NCI-H2171 treated with DMSO at 0.1 percent for 48 hours (cell line): ENCODE measurements at regions not wholly inside any gene's neighbourhood (a gene's known extent, or its start where the extent isn't known, plus 50 kb on each side); places are given as distances from the start of the nearest gene placed in this dataset.
"Not testable (repeated sequence)": the region's sequence is repeated elsewhere in the genome, so short reads cannot be mapped to it uniquely, and the experiment has no call there.

ENCODE experiments used
- DNase-seq: peaks from one replicate; lab custom pipeline; 2025; lab: John Stamatoyannopoulos, UW

DNA sequence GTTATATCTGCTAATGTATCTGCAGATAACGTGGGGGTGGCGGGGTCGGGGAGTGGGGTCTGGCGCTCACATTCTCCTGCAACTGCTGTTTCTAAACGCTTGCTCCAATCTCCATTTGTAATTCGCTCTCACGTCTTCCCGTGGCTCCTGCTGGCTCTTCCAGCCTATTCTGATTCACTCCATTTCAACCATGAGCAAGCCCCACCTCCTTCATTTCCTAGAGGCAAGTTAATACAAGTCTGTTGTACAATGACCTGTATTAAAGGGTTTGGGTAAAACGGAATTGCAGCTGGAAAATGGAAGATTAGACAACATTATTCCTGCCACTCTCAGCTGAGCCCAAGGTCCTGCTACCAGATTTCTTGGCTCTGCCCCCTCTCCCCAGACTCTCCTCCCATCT is 132.3 kb downstream of the CSNK2A3 start:
- DNase-seq, result no peak

DNA sequence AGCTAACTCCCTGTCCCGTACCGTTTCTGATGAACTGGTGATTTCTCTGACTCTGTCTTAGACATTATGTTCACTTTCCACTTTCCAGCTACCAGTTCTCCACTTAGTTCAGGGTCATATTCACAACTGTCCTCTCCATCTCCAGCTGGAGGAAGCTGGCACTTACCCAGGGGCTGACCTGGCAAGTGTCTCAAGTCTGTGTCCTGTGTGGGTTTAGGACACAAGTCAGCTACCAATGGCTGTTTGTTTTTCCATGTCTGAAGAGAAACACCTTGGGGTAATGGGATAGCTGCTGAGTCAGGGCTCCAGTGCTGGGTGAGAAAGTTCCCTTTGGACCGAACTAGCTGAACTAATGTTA is 134.4 kb downstream of the CSNK2A3 start:
- DNase-seq, result no peak

DNA sequence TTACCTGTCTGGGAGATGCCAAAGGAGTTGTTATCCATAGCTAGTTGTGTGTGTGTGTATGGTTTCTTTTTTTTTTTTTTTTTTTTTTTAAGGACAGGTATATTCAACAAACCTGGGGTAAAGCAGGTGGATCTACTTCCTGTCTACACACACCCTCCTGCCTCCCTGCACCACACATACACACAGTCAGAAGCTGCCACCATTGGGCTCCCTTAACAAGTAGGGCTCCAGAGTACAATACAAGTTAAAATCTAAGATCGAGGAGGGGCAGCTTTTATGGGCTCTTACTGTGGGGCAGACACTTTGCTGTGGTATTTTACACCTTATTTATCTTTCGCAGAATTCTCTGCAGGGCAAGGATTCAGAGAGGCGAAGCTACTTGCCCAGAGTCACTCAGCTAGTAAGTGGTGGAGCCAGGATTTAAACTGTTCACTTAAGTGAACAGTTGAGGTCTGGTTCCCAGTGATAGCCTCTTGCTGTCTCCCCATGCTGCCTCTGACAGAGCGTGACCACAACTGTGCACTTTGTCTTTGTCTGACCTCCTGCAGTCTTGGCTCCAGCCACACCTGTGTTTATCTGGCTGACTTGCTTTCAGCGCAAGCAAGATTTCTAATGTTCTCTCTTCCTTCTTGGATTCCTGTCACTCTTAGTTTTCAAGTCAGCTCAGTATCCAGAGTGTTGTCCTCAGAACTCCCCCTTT is 135.0 kb downstream of the CSNK2A3 start:
- no peak for DNase-seq

DNA sequence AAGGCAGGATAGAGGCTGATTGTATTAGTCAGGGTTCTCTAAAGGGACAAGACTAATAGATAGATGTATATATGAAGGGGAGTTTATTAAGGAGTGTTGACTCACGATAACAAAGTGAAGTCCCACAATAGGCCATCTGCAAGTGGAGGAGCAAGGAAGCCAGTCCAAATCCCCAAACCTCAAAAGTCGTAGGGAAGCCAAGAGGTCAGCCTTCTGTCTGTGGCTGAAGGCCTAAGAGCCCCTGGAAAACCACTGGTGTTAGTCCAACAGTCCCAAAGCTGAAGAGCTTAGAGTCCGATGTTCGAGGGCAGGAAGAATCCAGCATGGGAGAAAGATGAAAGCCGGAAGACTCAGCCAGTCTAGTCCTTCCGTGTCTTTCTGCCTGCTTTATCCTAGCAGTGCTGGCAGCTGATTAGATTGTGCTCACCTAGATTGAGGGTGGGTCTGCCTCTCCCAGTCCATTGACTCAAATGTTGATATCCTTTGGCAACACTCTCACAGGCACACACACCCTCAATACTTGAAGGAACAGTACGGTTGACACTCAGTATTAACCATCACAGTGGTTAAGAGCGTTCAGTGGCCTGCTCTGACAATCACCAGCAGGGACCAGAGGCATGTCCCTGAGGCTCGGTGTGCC is 135.6 kb downstream of the CSNK2A3 start:
- DNase-seq, result no peak

DNA sequence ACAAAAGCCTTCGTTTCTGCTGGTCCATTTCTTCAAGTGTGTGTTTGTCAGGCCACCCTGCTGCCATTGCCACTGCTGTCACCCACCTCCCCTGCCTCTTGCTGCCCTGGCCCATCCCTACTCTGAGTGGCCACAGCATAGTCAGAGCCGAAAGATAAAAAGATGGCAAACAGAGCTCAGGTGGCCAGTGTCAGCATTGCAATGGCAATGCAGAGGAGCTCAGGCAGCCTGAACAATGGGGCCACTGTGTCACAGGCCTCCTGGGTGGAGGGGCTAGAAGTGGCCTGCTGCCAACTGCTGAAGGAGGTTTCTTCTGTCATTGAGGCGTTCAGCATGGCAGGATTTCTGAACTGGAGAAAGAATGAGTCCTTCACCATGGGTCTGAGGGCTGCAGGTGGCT is 137.1 kb downstream of the CSNK2A3 start:
- DNase-seq, result no peak

DNA sequence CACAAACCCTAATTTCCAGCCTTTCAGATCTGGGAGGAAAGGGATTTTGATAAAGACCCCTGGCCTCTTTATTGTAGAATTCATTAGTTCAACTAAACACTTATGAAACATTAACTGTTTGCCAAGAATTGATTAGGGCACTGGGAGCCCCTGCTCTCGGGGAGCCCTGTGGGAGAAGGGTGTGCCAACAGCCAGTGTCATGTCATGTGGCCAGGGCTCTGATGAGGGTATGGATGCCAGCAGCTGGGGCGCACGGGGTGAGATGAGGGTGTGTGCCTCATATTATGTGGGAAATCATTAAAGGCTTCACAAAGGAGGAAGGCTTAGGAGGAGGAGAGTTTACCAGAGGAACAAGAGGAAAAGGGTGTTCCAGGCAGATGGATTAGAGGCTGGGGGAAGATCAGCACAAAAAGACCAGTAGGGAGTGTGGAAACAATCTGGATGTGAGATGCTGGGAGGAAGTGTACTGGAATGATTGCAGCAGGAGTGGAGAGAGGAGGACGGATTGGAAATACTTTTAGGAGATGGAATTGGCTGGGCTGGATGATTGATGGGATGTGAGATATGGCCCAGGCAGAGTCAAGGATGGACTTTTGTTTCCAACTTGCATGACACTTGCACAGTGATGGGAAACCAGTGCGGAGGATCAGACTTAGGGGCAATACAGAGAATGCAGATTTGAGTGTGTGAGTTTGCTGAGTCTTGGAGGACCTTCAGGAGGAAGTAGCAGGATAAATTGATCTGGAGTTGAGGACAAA is 137.8 kb downstream of the CSNK2A3 start:
- DNase-seq, result no peak

DNA sequence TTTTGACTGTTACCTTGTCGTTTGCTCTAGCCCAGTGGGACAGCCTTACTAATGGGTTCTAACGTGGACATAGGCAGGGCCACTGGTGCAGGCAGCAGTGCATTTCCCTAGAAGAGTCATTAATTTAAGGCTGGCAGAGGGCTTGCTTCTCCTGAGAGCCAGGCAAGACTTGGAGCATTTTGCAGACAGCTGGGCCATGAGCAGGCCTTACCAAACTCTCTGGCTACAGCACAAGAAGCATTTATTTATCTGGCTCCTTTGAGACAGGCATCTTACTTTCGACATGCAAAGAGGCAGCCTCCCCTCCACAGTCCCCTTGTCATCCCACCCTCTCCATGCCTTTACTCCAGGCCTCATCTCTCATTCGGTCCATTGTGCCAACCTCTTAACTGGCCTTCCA is 139.9 kb downstream of the CSNK2A3 start:
- DNase-seq, result no peak

DNA sequence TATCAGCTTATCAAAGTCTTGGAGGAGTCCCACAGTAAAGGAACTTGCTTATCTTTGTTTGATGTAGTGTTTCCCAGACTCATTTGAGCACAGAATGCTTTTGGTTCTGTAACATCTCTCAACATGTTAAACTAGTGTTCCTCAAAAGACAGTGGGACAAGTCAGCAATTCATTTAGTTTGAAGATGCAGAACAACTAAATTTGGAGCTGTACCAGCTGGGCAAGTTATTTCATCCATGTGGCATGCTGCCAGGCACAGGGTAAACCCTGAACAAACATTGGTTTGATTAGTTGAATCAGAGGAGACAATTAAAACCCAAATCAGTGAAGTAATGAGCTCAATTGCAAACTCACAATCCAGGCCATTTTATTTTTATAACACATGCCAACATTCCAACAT is 141.2 kb downstream of the CSNK2A3 start:
- DNase-seq, result peak; percentile 11

DNA sequence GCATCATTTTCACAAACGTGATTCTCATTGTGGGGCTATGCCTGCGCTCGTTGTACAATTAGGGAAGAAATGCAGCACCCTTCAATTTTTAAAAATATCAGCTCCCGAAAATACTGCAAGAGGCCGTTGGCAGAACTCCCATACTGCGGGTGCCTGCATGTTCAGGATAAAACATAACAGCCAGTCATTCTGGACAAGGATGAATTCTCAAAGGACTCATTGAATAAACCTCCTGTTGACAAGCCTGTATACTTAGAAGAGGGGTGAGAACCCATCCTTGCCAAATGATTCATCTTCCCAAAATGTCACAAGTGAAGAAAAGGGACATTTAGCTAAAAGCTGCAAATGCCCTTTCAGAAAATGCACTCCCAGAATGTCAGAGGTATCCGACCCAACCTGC is 141.9 kb downstream of the CSNK2A3 start:
- DNase-seq, result peak; percentile 5

DNA sequence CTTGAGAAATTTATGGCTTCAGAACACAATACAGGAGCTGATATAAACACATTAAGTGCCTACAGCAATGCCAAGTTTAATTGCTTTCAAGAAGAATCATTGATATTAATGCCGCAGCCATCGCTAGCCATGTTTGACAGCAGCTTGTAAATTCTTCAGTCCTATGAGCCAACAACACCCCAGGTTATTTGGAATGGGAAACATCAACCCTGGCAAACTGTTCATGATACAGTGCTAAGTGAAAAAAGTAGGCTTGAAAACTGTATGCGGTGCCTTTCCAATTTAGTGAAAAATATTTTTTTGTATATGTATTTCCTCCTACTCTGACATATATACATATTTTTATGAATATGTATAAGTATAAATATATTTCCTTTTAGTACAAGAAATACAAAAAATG is 142.6 kb downstream of the CSNK2A3 start:
- DNase-seq, result no peak

DNA sequence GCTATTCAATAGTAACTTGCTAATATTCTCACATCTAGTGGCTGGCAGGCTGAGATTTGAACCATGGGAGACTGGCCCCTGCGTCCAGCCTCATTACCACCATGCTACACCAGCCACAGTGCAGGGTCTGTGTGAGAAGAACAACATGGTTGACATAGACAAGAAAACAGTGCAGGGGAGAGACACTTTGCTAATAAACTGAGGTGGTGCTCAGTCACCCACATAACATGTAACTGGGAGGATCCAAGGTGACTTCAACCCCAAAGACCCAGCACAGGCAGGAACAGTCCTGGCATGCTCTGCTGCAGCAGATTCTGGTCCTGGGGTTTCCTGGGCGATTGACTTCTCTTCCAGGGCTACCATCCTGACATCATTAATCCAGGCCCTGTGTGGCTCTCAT is 143.1 kb downstream of the CSNK2A3 start:
- DNase-seq, result no peak

DNA sequence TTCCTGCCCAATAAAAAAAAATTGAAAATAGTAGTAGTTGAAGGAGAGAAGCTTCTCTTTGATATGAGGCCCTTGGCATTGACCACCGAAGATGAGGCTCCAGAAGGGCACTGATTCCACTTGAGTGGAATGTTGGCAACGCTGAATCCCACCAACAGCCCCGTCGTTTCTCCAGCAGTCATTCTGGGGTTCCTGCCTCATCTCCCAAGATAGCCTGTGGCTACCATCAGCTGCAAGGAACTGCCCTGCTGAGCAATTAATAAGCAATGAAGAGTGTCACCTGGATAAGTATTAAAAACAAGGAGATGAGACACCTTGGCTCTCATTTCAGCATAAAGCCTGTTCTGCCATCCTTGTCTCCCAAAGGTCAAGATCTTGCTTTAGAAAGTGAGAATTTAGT is 144.1 kb downstream of the CSNK2A3 start:
- no peak for DNase-seq

DNA sequence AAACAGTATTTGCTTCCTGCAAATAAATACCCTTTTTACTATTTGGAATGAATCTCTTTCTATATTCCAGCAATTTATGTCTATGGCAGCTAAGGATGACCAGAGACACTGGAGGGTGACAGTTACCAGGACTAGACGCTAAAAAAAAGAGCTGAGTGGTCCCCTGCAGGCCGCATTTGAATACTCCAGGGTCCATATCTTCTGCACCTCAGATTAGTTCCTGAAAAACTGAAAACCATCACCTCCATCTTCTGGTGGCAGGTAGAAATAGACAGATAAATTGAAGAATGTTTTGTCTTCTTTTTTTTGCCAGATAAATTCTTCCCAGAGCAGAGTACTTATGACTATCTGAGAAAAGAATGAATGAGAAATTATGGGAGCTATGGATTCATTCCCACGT is 145.6 kb downstream of the CSNK2A3 start:
- no peak for DNase-seq

DNA sequence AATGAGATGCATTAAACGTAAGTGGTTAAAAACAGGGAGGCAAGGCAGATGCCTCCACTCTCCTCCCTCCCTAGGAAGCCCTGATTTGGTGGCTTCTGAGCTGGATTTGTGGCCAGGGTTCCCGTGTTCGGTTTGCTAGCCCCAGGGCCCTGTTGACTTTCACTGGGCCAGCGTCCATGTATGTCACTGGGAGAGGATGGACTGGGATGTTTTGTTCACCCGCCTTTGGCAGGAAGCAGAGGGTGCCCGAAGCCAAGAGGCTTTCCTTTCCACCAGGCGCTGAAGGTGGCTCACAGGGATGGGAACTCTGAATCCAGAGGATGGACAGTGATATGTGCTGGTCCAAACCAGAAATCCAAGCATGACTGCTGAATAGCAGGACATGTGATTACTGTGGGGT is 146.6 kb downstream of the CSNK2A3 start:
- DNase-seq, result no peak

DNA sequence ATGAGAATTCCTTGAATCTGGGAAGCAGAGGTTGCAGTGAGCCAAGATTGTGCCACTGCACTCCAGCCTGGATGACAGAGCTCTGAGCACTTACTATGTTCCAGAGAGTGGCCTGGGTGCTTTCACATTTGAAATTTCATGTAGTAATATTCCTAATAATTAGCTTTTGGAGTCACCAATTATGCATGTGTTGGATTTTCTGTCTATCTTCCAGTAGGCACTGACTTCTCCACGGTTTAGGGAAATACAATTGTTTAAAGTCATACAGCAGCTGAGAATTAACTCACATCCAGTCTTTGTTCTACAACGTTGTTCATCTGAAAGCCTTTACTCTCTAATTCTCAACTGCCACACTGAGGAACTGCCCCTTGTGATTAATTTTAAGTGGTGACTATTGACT is 150.2 kb downstream of the CSNK2A3 start:
- no peak for DNase-seq

DNA sequence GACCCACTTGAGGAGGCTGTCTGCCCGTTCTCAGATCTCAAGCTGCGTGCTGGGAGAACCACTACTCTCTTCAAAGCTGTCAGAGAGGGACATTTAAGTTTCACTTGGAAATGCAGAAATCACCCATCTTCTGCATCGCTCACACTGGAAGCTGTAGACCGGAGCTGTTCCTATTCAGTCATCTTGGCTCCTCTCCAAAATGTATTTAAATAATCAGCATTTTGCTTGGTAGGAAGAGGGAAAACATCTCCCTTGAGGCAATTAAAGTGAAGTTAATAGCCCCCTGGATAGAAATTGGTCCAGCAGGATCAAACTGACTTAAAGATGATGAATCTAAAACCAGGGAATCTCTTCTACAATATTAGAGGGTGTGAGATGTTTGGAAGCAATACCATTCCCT is 151.7 kb downstream of the CSNK2A3 start:
- DNase-seq, result not testable (repeated sequence)

DNA sequence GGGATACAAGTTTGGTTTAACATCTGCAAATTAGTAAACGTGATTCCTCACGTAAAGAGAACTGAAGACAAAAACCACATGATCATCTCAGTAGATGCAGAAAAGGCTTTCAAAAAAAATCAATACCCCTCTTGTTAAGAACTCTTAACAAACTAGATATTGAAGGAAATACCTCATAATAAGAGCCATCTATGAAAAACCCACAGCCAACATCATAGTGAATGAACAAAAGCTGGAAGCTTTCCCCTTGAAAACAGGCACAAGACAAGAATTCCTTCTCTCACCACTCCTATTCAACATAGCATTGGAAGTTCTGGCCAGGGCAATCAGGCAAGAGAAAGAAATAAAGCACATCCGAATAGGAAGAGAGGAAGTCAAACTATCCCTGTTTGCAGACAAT is 160.5 kb downstream of the CSNK2A3 start:
- DNase-seq, result no peak

DNA sequence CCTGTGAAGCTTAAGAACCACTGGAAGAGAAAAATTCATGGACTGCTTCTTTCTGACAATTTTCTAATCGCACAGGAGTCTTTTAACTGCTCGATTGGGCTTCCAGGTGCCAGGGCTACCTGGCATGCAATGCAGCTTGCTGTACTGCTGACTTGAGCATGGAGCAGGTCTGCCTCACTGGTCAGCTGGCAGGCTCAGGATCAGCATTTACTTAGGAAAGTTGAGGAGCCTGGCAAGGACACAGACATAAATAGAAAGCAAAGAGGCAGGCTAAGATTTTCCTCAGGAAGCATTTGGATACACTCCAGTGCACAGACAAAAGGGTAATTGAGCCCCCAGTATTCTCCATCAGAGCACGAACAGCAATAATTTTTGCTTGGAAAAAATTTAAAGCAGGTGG is 163.5 kb downstream of the CSNK2A3 start:
- no peak for DNase-seq

DNA sequence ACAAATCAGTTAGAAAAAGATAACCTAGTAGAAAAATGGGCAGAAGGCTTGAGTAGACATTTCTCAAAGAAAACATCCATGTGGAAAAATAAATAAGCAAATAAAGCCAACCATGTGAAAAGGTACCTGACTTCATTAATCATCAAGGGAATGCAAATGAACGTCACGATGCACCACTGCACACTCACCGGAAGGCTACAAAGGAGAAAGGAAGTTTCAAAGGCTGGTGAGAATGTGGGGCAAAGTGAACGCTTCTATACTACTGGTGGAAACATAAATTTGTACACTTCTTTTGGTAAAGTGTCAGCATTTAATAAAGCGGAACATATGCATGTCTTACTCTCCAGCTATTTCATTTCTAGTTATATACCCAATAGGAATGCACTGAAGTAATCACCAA is 166.8 kb downstream of the CSNK2A3 start:
- no peak for DNase-seq

DNA sequence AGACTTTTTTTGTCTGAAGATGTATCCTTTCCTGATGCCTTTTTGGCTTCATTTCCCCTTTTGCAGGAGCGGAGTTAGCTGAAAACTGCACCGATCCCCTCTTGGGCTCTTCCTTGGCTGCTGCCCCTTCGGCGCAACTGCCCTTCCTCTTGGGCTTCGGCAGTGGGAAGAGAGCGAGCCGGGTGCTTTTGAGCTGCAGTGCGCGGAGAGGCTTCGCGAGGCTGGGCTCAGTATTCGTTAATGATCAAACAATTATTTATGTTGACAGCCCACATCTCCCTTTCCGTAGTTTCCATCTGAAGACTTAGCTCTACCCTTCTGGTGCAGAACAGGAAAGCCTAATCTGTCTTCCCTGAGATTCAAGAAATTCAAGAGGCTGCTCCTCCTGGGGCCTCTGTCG is 170.8 kb downstream of the CSNK2A3 start:
- no peak for DNase-seq

DNA sequence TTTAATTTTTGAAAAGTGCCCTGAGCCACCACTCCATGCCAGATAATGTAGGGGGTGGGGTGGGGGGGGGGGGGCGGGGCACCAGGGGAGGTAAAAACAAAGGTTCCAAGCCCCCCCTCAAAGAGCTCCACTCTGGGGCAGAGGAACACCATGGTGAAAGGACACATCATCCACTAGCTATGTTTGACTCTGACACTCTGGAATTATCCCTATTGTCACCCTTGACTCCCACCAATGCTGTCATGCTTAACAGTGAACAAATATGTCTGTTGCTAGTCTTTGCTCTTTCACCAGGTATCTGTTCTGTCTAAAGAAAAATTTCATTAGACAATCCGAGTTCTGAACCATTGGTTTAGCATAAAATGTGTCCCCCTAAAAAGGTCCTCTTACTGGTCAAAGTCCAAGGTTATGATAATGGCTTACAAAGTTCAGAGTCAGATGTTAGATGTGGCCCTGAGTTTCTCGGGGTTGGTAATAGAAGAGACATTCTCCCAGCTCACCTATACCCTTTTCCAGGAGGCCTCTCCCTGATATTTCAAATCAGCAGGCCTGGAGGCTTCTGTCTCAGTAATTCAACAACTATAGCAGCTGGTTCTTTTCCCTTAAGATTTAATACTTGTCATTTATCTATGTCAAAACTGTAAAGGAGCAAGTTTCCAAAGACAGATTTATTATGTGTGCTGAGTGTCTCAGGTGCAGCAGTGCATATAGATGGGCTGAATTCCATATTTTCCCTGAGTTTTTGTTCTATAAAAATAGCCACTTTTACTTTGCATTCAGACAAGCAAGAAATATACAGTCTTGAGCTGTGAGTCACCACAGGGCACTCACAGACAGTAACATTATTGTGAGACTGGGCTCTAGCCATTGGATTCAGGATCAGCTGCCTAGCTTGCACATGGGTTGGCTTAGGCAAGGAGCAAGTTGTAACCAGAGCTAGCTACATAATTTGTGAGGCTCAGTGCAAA is 174.1 kb downstream of the CSNK2A3 start:
- no peak for DNase-seq

DNA sequence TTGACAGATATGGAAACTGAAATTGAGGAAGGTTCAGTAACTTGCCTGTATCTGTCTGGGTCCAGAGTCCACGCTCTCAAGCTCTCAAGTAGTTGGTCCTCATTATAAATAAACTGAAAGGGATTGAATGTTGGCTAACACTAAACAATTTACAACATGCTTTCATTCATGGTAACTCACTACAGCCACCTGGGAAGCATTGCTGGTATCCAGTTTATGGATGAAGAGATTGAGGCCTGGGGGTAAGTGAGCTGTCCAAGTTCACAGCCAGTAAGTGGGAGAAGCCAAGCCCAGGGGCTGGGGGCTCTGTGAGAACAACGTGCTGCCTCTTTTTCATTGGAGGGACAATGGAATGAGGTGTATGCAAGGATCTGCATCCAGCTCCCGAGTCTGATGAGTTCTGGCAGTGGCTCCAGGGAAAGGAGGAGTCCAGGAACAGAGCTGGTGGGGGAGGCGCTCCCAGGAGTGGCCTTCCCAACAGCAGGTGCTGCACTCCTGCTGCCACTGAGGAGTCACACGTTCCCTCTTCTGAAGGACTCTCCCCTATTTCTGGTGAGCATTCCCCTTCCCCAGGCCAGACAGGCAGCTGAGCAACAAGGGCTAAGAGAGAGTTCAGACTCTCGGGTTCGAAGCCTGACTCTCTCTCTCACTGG is 175.8 kb downstream of the CSNK2A3 start:
- DNase-seq, result no peak
